BJ (cell line): ENCODE measurements at regions not wholly inside any gene's neighbourhood (a gene's known extent, or its start where the extent isn't known, plus 50 kb on each side); places are given as distances from the start of the nearest gene placed in this dataset.

ENCODE experiments used
- CTCF ChIA-PET: fragments of 350-600 bp; formaldehyde crosslinking; extraction: SDS; loops from one replicate; lab custom pipeline; 2021; ENCODE audit warnings: antibody characterized with exemption, inconsistent platforms; lab: Yijun Ruan, JAX
- POLR2A ChIA-PET: fragments of 300-600 bp; sonication (Branson Sonifier 250); formaldehyde crosslinking; extraction: SDS; loops from one replicate; lab custom pipeline; 2021; ENCODE audit warnings: antibody characterized with exemption; lab: Charles Lee
- DNase-seq: peaks from one replicate; pipeline ENCODE4 v3.0.0-alpha.2; 2011; ENCODE audit warnings: low read depth
- H3K27me3 ChIP-seq: 2 replicates; pipeline ENCODE4 v1.6.0; 2011; ENCODE audit warnings: low read length; ENCODE audit not compliant: control insufficient read depth, insufficient read depth
- H3K36me3 ChIP-seq: 2 replicates; pipeline ENCODE4 v1.5.1; 2011; ENCODE audit warnings: low read length; ENCODE audit not compliant: control insufficient read depth, insufficient read depth
- H3K4me3 ChIP-seq: 2 replicates; pipeline ENCODE4 v1.5.1; 2011; ENCODE audit warnings: low read depth, mild to moderate bottlenecking, control low read depth, low read length
- CTCF ChIP-seq: IDR thresholded peaks from 2 replicates; pipeline ENCODE4 v1.5.1; 2011; ENCODE audit warnings: low read depth, mild to moderate bottlenecking, control low read depth, inconsistent platforms, low read length, moderate library complexity; ENCODE audit not compliant: insufficient read depth

- CTCF ChIA-PET: interaction anchor here (0.5 to 1.2 kb wide), 2 partner anchors 9 to 156 kb away, joined by 3 read pairs; no protein-coding TSS in a partner anchor
- POLR2A ChIA-PET: no interaction called here
- no peak for DNase-seq
- no peaks in the 10 kb centered on the region for H3K27me3 ChIP-seq
- TF ChIP-seq CTCF: no peak
- H3K4me3 ChIP-seq: no peak overlapping the region
- H3K36me3 ChIP-seq: no peaks in the 10 kb centered on the region
Measured at GRCh38 chr5:167271081-167271480, 1020.4 kb upstream of the WWC1 start.

GRCh38 chr5:167271511-167271910 is 1019.9 kb upstream of the WWC1 start:
- CTCF ChIA-PET: interaction anchor here (0.5 to 1.2 kb wide), 2 partner anchors 10 to 156 kb away, joined by 3 read pairs; no protein-coding TSS in a partner anchor

GRCh38 chr5:167280111-167280510 is 1011.3 kb upstream of the WWC1 start:
- DNase-seq: no peak
- H3K27me3 ChIP-seq: no peaks in the 10 kb centered on the region; the same call in 1 of the 2 replicates
- ChIA-PET POLR2A (no interaction called here), CTCF (no interaction called here)
- H3K36me3 ChIP-seq: no peaks in the 10 kb centered on the region
- no peak overlapping the region for H3K4me3 ChIP-seq
- no peak for TF ChIP-seq CTCF

More at GRCh38 chr5:167271511-167271910, 1019.9 kb upstream of the WWC1 start:
- no peak for DNase-seq
- no peak for TF ChIP-seq CTCF
- Histone ChIP-seq H3K4me3 (no peak overlapping the region), H3K36me3 (no peaks in the 10 kb centered on the region), H3K27me3 (no peaks in the 10 kb centered on the region)
- POLR2A ChIA-PET: no interaction called here

- ChIA-PET CTCF (no interaction called here), POLR2A (no interaction called here)
- H3K4me3 ChIP-seq: no peak overlapping the region
- H3K36me3 ChIP-seq: no peaks in the 10 kb centered on the region
- no peak for TF ChIP-seq CTCF
- DNase-seq: no peak
- H3K27me3 ChIP-seq: no peaks in the 10 kb centered on the region; the same call in 1 of the 2 replicates
Measured at GRCh38 chr5:167281925-167282324, 1009.5 kb upstream of the WWC1 start.

GRCh38 chr5:167283691-167284090 is 1007.8 kb upstream of the WWC1 start:
- POLR2A ChIA-PET: no interaction called here
- H3K4me3 ChIP-seq: no peak overlapping the region
- CTCF ChIA-PET: interaction anchor here (0.6 kb wide), 1 partner anchor 1469 kb away, joined by 3 read pairs; no protein-coding TSS in a partner anchor
- H3K36me3 ChIP-seq: no peaks in the 10 kb centered on the region
- no peak for TF ChIP-seq CTCF
- DNase-seq: no peak
- H3K27me3 ChIP-seq: no peaks in the 10 kb centered on the region; the same call in 1 of the 2 replicates
